HG03469 (cell line): ENCODE measurements at regions not wholly inside any gene's neighbourhood (a gene's known extent, or its start where the extent isn't known, plus 50 kb on each side); places are given as distances from the start of the nearest gene placed in this dataset.

Experiments used
- ATAC-seq: cut with Tn5 transposase; IDR thresholded peaks from one replicate; pipeline ENCODE4 v1.9.1; 2021; ENCODE audit warnings: mild to moderate bottlenecking, moderate library complexity, moderate number of reproducible peaks; ENCODE audit not compliant: unreplicated experiment

DNA sequence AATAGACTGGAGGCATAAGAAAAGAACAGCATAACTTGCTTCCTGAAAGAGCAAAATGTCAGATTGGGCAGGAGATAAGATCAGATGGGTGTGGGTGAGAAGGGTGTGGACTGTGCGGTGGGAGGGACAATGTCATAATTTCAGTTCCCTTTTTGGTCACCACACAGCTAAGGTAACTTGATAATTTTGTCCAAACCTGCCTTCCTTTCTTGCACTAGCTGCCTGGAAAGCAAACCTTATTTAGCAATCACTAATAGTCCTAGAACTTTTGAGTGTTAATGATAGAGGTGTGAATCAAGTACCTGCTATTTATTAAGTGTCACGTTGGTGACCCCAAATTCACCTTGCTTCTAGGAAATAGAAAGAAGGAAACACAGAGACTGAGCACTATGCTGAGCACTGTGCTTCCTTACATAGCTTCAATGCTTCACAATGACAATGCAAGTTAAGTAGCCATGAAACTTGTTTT, 72.4 kb upstream of the SP4 start:
- peak; percentile 65 for ATAC-seq

DNA sequence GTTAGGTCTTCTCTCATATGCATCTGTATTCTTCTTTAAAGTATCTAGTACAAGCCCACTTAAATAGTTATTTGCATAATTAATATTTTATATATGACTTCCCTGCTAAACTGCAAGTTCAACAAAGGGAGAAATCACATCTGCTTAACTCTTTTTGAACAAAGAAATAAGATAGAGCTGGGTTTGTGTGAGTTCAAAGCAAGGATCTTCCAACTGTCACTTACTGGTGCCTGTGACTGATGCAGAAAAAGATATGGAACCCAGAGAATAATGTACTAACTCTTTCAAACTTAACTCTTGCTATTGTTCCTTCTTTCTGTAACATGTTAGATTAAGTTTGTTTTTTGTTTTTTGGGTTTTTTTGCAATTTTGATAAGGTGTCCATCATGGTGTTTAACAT, 71.3 kb upstream of the SP4 start:
- ATAC-seq = no peak

DNA sequence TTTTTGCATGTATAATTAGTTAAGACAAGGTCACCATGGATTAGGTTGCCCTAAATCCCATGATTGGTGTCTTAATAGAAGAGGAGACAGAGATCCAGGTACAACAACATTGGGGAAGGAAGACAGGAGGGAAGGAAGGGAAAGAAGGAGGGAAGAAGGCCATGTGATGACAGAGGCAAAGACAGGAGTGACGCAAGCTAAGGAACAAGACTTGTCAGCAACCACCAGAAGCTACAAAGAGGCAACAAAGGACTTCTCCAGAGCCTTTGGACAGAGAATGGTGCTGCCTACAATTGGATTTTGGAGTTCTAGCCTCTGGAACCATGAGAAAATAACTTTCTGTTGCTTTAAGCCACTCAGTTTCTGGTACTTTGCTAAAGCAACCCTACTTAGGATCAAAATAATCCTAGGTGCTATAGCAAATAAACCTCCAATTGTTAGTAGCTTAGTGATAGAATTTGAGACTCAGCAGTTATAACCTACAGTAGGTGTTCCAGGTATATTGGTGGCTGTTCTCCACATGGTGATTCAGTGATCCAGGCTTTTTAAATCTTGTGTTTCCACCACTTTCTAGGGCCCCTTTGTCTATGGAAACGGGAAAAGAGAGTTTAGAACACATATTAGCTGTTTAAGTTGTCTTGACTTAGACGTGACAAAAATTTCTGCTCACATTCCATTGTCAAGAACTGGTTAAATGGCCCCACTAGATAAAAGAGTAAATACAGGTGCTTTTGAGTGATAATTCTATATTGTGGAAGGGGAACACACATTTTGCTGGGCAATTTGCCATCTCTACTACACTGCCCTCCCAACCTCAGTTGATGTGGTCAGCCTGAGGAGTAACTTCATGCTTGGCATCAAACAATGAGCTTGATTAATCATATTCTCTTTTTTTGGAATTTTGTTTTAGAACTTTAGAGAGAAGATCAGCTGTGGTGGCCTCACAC, 70.5 kb upstream of the SP4 start:
- ATAC-seq = no peak

DNA sequence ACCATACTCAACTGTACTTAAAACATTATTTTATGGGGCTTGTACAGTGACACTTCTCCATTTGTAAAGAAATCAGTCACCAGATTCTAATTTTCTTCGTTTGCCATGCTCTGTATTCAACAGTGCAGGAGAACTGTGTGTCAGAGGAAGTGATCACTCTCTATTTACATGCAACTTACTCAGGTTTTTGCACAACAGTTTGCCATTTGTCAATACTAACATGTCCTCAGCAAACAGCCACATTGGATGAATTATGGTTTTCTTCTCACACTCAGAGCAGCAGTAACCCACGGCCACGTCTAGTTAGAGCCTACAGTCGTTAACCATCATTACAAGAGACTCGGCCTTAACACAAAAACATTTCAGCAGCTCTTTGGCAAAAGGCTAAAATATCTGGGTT, 69.2 kb upstream of the SP4 start:
- no peak for ATAC-seq

DNA sequence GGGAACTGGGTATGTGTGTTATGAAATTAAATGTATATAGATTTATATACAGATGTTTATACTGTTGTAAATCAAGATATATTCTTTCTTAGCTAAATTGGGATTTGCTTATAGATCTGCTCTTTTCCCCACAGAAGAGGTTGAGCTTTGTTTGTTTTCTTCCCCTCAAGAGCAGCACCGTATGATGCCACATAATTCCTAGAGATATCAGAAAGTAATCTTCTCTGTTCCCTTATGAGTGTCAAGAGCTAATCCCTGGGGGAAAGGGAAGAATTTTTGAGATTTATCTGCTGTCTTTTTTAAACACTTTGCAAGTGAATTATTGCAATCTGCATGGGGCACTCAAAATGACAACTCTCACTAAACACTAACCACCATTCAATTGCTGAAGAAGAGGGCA, 68.7 kb upstream of the SP4 start:
- ATAC-seq = no peak

DNA sequence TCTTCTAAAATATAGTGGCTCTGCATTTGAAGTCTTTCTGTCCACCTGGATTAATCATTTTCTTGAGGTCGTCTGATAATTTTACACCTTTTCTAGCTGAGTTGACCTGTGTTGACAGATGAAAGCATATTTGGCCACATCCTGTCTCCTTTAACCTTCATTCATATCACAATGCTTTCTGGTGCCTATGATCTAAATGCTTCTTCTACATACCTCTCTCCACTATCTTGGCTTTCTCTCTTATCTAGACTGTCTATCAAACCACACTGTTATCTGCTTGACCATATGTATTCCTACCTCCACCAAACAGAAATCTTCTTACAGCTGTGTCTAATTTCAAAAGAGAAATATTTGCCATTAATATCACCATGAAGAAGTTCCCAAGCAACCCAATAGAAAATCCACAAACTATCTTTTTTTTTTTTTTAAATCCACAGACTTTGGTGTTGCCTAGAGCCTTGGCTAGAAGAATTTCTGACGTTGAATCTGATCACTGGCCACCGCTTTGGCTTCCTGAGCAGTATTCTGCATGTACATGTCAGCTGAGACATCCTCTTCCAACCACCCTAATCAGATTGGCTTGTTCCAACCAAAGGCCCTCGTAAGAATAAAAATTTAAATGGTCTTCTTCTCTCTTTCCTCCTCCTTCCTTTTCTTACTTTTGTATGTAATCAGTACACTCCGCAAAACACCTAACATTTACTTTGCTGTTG, 66.3 kb upstream of the SP4 start:
- ATAC-seq = peak; percentile 36

DNA sequence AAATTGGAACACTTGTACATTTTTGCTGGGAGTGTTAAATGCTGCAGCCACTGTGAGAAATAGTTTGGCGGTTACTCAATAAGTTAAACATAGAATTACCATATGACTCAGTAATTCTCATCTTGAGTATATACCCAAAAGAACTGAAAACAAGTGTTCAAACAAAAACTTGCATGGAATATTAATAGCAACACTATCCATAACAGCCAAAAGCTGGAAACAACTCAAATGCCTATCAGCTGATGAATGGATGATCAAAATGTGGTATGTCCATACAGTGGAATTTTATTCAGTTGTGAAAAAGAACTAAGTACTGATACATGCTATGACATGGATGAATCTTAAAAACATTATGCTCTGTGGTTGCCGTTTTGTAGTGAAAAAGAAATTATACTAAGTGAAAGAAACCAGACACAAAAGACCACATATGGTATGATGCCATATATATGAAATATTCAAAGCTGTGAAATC, 63.0 kb upstream of the SP4 start:
- ATAC-seq = peak; percentile 54

DNA sequence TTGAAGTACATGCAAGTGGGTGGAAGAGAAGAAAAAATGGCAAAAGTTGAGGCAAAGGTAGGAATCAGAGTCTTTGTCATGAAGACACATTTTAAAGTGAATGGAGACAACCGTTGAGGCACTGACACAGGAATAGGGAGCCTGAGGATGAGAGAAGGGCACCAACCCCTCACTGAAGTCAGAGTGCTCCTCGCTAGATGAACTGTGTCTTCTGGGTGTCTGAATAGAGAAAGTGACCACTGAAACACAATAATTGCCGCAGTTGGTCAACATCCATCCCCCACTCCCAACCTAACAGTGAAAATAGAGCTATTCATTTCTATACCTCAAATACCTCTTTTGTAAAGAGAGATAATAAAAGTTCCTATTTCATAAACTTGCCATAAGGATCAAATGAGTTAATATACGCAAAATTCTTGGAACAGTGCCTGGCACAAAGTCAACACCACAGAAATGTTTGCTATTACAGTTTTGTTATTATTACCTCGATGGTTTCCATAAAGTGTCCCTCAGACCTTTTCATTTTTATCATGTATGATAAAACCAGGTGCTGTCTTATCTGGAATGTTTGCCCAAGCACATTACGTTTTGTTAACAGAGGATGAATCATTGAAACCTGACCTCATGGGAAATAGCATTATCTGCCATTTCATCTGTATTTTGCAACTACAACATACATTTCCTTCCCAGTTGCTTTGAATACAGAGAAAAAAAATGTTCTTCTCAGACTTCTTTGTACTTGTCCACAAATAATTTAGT, 61.8 kb upstream of the SP4 start:
- ATAC-seq = no peak

DNA sequence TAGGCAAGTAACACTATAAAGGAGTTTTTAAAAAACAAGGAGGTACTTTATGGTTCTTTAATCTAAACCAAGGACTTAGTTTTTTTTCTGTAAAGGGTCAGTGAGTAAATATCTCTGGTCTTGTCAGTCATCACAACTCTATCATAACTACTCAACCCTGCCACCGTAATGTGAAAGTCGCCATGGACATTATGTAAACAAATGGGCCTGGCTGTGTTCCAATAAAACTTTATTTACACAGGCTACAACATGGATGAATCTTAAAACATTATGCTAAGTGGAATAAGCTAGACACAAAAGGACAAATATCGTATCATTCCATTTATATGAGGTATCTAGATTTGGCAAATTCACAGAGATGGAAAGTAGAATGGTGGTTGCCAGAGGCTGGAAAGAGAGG, 60.8 kb upstream of the SP4 start:
- ATAC-seq = no peak

DNA sequence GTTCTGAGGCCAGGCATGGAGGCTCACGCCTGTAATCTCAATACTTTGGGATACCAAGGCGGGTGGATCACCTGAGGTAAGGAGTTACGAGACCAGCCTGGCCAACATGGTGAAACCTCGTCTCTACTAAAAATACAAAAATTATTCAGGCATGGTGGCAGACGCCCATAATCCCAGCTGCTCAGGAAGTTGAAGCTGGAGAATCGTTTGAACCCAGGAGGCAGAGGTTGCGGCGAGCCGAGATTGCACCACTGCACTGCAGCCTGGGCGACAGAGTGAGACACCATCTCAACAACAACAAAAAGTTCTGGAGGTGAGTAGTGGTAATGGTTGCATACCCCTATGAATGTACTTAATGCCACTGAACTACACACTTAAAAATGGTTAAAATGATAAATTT, 60.3 kb upstream of the SP4 start:
- no peak for ATAC-seq

DNA sequence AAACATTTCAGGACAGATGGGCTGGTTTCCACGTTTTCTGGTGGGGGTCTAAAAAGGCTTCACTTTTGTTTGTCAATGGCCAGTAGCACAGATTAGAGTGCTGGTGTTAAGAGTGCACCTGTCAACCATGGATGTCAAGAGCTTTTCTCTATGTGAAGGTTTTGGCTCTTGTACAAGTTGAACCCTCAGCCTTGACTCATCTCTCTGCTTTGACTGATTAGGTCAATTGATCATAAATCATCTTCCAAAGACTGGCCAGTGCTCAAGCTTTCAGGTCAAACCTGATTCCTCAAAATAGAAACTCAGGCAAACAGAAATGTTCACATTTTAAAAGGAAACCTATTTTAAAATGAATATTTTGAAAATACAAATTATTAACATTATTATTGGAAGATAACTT, 59.6 kb upstream of the SP4 start:
- no peak for ATAC-seq

DNA sequence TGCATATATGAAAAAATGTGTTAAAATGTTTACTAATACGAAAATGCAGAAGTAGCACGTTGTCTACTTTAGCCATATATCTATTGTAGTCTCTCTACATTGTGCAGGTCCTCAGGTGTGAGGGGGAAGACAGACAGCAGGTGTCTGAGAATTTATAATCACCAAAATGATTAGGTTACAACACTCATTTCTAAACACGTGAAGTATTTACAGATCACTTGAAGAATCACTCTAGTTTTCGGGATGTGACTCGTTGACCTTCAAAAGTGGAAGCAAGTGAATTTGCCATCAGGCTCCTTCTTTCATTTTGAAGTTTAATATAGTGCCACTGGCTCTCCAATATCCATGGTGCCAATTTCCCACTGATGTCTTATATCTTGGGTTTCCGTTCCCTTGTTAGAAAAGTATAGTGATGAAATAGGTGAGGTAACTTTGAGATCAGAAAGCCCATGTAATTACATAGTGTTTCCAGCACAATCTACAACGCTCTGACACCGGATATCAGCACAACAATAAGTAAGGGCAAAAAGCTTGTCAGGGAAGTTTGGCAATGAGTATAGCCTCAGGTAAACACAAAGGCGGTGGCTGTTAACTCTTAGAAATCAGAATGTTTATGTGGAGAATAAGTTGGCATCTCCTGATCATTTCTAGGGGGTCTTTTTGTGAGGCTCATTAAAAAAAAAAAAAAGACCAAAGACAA, 57.5 kb upstream of the SP4 start:
- ATAC-seq = no peak

DNA sequence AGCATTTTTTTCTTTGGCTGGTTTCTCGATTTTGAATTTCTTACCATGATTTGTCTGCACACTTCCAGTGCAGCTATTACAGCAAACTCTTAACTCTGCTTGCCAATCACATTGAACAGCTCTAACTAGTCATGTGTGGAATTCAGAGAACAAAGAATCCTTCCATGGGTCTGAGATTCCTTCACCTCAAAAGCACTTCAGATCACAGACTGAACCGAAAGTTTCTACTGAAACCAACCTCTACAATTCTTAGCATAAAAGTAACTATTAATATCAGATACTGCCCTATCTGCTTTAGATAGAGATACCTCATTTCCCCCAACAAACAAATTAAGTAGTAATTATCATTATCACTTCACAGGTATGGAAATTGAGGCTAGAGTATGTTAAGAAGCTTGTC, 56.5 kb upstream of the SP4 start:
- peak; percentile 56 for ATAC-seq

DNA sequence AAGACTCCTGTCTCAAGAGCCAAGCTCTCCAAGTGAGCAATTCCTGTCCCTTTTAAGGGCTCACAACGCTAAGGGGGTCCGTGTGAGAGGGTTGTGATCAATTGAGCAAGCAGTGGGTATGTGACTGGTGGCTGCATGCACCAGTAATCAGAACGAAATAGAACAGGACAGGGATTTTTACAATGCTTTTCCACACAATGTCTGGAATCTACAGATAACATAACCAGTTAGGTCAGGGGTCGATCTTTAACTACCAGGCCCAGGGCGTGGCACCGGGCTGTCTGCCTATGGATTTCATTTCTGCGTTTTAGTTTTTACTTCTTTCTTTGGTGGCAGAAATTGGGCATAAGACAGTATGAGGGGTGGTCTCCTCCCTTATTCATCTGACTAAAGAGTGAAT, 54.9 kb upstream of the SP4 start:
- no peak for ATAC-seq

DNA sequence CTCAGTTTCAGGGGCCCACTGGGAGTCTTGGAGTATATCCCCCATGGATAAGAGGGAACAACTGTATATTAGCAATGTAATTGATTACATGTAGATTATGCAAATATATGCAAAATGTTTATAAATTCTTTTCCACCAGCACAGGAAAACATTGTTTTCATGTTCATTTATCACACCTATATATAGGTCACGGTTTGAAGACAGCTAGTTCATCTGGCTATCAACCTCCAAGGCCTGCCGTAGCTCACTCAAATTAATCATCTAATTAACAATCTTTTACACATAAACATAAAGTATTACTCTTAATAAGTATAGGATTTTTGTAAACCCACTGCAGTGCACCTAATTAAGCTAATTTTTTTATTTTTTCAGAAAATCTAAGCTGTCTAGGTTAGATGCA, 53.7 kb upstream of the SP4 start:
- ATAC-seq = no peak

DNA sequence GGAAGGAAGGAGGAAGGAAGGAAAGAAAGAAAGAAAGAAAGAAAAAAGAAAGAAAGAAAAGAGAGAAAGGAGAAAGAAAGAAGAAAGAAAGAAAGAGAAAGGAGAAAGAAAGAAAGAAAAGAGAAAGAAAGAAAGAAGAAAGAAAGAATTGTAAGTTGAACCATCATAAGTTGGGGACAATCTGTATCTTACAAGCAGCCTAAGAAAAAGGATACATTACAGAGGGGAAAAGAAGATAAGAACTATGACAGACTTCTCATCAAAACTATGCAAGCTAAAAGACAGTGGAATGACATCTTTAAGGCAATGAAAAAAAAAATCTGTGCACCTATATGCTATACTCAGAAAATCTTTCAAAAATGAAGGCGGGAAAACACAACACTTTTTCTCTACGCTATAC, 50.3 kb upstream of the SP4 start:
- ATAC-seq = no peak
